ENCODE measurements at regions not wholly inside any gene's neighbourhood (a gene's known extent, or its start where the extent isn't known, plus 50 kb on each side); places are given as distances from the start of the nearest gene placed in this dataset.

- Mint-ChIP-seq H3K4me3 (no peak overlapping the region), H3K36me3 (ENCODE audit: low read depth) (no peaks in the 10 kb centered on the region), H3K4me1 (no peaks in the 10 kb centered on the region), H3K9me3 (no peaks in the 10 kb centered on the region), H3K27me3 (peaks cover 31% of the 10 kb centered on the region), H3K27ac (no peak overlapping the region)
- ATAC-seq (replicated peaks): no peak
Observed at GRCh38 chr1:38433084-38433722, 386.6 kb upstream of the POU3F1 start.

- no peak overlapping the region for H3K27ac Mint-ChIP-seq
Observed at GRCh38 chr1:38431535-38432376, 385.2 kb upstream of the POU3F1 start.

GRCh38 chr1:38430949-38431348 lies 384.4 kb upstream of the POU3F1 start:
- no peaks in the 10 kb centered on the region for H3K36me3 Mint-ChIP-seq (ENCODE audit: low read depth)
- ATAC-seq (replicated peaks): no peak
- H3K27ac Mint-ChIP-seq: no peak overlapping the region
- H3K4me1 Mint-ChIP-seq: no peaks in the 10 kb centered on the region
- peaks cover 34% of the 10 kb centered on the region for H3K27me3 Mint-ChIP-seq
- no peak overlapping the region for H3K4me3 Mint-ChIP-seq
- H3K9me3 Mint-ChIP-seq: no peaks in the 10 kb centered on the region

More at GRCh38 chr1:38431535-38432376, 385.2 kb upstream of the POU3F1 start:
- Mint-ChIP-seq H3K4me1 (no peaks in the 10 kb centered on the region), H3K27me3 (peaks cover 27% of the 10 kb centered on the region), H3K36me3 (ENCODE audit: low read depth) (no peaks in the 10 kb centered on the region), H3K9me3 (no peaks in the 10 kb centered on the region), H3K4me3 (no peak overlapping the region)
- no peak for ATAC-seq (replicated peaks)

GRCh38 chr1:38424677-38425076 lies 378.1 kb upstream of the POU3F1 start:
- no peak for ATAC-seq (replicated peaks)
- H3K36me3 Mint-ChIP-seq (ENCODE audit: low read depth): no peaks in the 10 kb centered on the region
- H3K27ac Mint-ChIP-seq: no peak overlapping the region
- H3K9me3 Mint-ChIP-seq: peaks cover 19% of the 10 kb centered on the region
- peaks cover 37% of the 10 kb centered on the region for H3K27me3 Mint-ChIP-seq
- no peak overlapping the region for H3K4me3 Mint-ChIP-seq
- no peaks in the 10 kb centered on the region for H3K4me1 Mint-ChIP-seq

GRCh38 chr1:38420666-38421065 lies 374.1 kb upstream of the POU3F1 start:
- peaks cover 42% of the 10 kb centered on the region for H3K27me3 Mint-ChIP-seq

GRCh38 chr1:38418195-38419030 lies 371.8 kb upstream of the POU3F1 start:
- no peaks in the 10 kb centered on the region for H3K4me1 Mint-ChIP-seq
- H3K27me3 Mint-ChIP-seq: peaks cover 33% of the 10 kb centered on the region
- ATAC-seq (replicated peaks): no peak
- no peak overlapping the region for H3K27ac Mint-ChIP-seq
- no peak overlapping the region for H3K4me3 Mint-ChIP-seq
- peaks cover 26% of the 10 kb centered on the region for H3K9me3 Mint-ChIP-seq
- no peaks in the 10 kb centered on the region for H3K36me3 Mint-ChIP-seq (ENCODE audit: low read depth)

More at GRCh38 chr1:38420666-38421065, 374.1 kb upstream of the POU3F1 start:
- no peak overlapping the region for H3K4me3 Mint-ChIP-seq
- no peak overlapping the region for H3K27ac Mint-ChIP-seq
- ATAC-seq (replicated peaks): no peak
- peaks cover 27% of the 10 kb centered on the region for H3K9me3 Mint-ChIP-seq
- no peaks in the 10 kb centered on the region for H3K36me3 Mint-ChIP-seq (ENCODE audit: low read depth)
- no peaks in the 10 kb centered on the region for H3K4me1 Mint-ChIP-seq

- no peak for ATAC-seq (replicated peaks)
- peaks cover 15% of the 10 kb centered on the region for H3K9me3 Mint-ChIP-seq
- H3K36me3 Mint-ChIP-seq (ENCODE audit: low read depth): no peaks in the 10 kb centered on the region
- H3K27me3 Mint-ChIP-seq: peaks cover 48% of the 10 kb centered on the region
- no peak overlapping the region for H3K27ac Mint-ChIP-seq
- no peak overlapping the region for H3K4me3 Mint-ChIP-seq
- no peaks in the 10 kb centered on the region for H3K4me1 Mint-ChIP-seq
Observed at GRCh38 chr1:38403667-38404066, 357.1 kb upstream of the POU3F1 start.

GRCh38 chr1:38402230-38402815 lies 355.7 kb upstream of the POU3F1 start:
- Mint-ChIP-seq H3K4me1 (no peaks in the 10 kb centered on the region), H3K36me3 (ENCODE audit: low read depth) (no peaks in the 10 kb centered on the region), H3K4me3 (no peak overlapping the region), H3K27ac (no peak overlapping the region), H3K27me3 (peaks cover 48% of the 10 kb centered on the region), H3K9me3 (peaks cover 16% of the 10 kb centered on the region)
- no peak for ATAC-seq (replicated peaks)

GRCh38 chr1:38396606-38397005 lies 350.0 kb upstream of the POU3F1 start:
- Mint-ChIP-seq H3K27me3 (peaks cover 49% of the 10 kb centered on the region), H3K4me1 (no peaks in the 10 kb centered on the region), H3K4me3 (no peak overlapping the region), H3K27ac (no peak overlapping the region), H3K9me3 (peaks cover 22% of the 10 kb centered on the region), H3K36me3 (ENCODE audit: low read depth) (no peaks in the 10 kb centered on the region)
- ATAC-seq (replicated peaks): no peak

GRCh38 chr1:38394303-38394702 lies 347.7 kb upstream of the POU3F1 start:
- Mint-ChIP-seq H3K4me1 (no peaks in the 10 kb centered on the region), H3K9me3 (peaks cover 28% of the 10 kb centered on the region), H3K27me3 (peaks cover 54% of the 10 kb centered on the region), H3K27ac (no peak overlapping the region), H3K36me3 (ENCODE audit: low read depth) (no peaks in the 10 kb centered on the region), H3K4me3 (no peak overlapping the region)
- no peak for ATAC-seq (replicated peaks)

GRCh38 chr1:38392861-38393260 lies 346.3 kb upstream of the POU3F1 start:
- H3K4me3 Mint-ChIP-seq: no peak overlapping the region
- no peaks in the 10 kb centered on the region for H3K4me1 Mint-ChIP-seq
- peaks cover 50% of the 10 kb centered on the region for H3K27me3 Mint-ChIP-seq
- H3K36me3 Mint-ChIP-seq (ENCODE audit: low read depth): no peaks in the 10 kb centered on the region
- ATAC-seq (replicated peaks): no peak
- no peak overlapping the region for H3K27ac Mint-ChIP-seq
- H3K9me3 Mint-ChIP-seq: peaks cover 28% of the 10 kb centered on the region

- Mint-ChIP-seq H3K9me3 (no peaks in the 10 kb centered on the region), H3K27ac (no peak overlapping the region), H3K27me3 (peaks cover 10% of the 10 kb centered on the region), H3K4me3 (no peak overlapping the region), H3K36me3 (ENCODE audit: low read depth) (no peaks in the 10 kb centered on the region), H3K4me1 (no peaks in the 10 kb centered on the region)
- no peak for ATAC-seq (replicated peaks)
Observed at GRCh38 chr1:38381256-38381655, 334.7 kb upstream of the POU3F1 start.

GRCh38 chr1:38376577-38376976 lies 330.0 kb upstream of the POU3F1 start:
- ATAC-seq (replicated peaks): no peak
- Mint-ChIP-seq H3K4me1 (no peaks in the 10 kb centered on the region), H3K36me3 (ENCODE audit: low read depth) (no peaks in the 10 kb centered on the region), H3K27ac (no peak overlapping the region), H3K27me3 (peaks cover 15% of the 10 kb centered on the region), H3K4me3 (no peak overlapping the region), H3K9me3 (no peaks in the 10 kb centered on the region)

GRCh38 chr1:38375035-38375434 lies 328.4 kb upstream of the POU3F1 start:
- Mint-ChIP-seq H3K4me1 (no peaks in the 10 kb centered on the region), H3K4me3 (no peak overlapping the region), H3K36me3 (ENCODE audit: low read depth) (no peaks in the 10 kb centered on the region), H3K27me3 (peaks cover 13% of the 10 kb centered on the region), H3K27ac (no peak overlapping the region), H3K9me3 (no peaks in the 10 kb centered on the region)
- no peak for ATAC-seq (replicated peaks)

Data from activated T-helper 17 cell treated with anti-CD3 and anti-CD28 coated beads, Interleukin-2, amount 50 U/mL, for 72 hours (primary cell).